H9 (cell line): ENCODE measurements at regions not wholly inside any gene's neighbourhood (a gene's known extent, or its start where the extent isn't known, plus 50 kb on each side); places are given as distances from the start of the nearest gene placed in this dataset.

Experiments
- DNase-seq: peaks from one replicate; pipeline ENCODE4 v3.0.0-alpha.2; 2017
- H2AFZ ChIP-seq: one replicate; pipeline ENCODE4 v1.6.1; 2013; ENCODE audit warnings: mild to moderate bottlenecking, low read length, control low read depth, moderate library complexity
- H2AK5ac ChIP-seq: 2 replicates; pipeline ENCODE4 v1.6.1; 2013; ENCODE audit warnings: low read length, control low read depth, mixed read lengths; ENCODE audit not compliant: insufficient read length
- H2BK120ac ChIP-seq: one replicate; pipeline ENCODE4 v1.6.1; 2013; ENCODE audit warnings: low read depth, mild to moderate bottlenecking, low read length, control low read depth, inconsistent platforms; ENCODE audit not compliant: poor library complexity, severe bottlenecking
- H2BK12ac ChIP-seq: 2 replicates; pipeline ENCODE4 v1.6.1; 2013; ENCODE audit warnings: low read length, control low read depth, mixed read lengths, low read depth; ENCODE audit not compliant: insufficient read length
- H2BK15ac ChIP-seq: 2 replicates; pipeline ENCODE4 v1.6.1; 2013; ENCODE audit warnings: low read depth, low read length, control low read depth
- H2BK20ac ChIP-seq: one replicate; pipeline ENCODE4 v1.6.1; 2013; ENCODE audit warnings: low read depth, mild to moderate bottlenecking, low read length, control low read depth, inconsistent platforms; ENCODE audit not compliant: poor library complexity, severe bottlenecking
- H2BK5ac ChIP-seq: 2 replicates; pipeline ENCODE4 v1.6.1; 2013; ENCODE audit warnings: low read length, control low read depth, mixed read lengths; ENCODE audit not compliant: insufficient read length
- H3K14ac ChIP-seq: 2 replicates; pipeline ENCODE4 v1.6.1; 2013; ENCODE audit warnings: low read length, control low read depth; ENCODE audit not compliant: insufficient read depth
- H3K18ac ChIP-seq: 2 replicates; pipeline ENCODE4 v1.6.1; 2013; ENCODE audit warnings: low read depth, mild to moderate bottlenecking, mixed read lengths, low read length, control low read depth; ENCODE audit not compliant: insufficient read length
- H3K23ac ChIP-seq: 2 replicates; pipeline ENCODE4 v1.6.1; 2013; ENCODE audit warnings: low read length, control low read depth, mixed read lengths, low read depth; ENCODE audit not compliant: insufficient read length
- H3K23me2 ChIP-seq: 2 replicates; pipeline ENCODE4 v1.6.1; 2013; ENCODE audit warnings: low read depth, mild to moderate bottlenecking, mixed read lengths, low read length, control low read depth; ENCODE audit not compliant: insufficient read length, poor library complexity, severe bottlenecking
- H3K27ac ChIP-seq: 2 replicates; pipeline ENCODE4 v1.5.1; 2013; ENCODE audit warnings: low read length, control low read depth, mixed read lengths, low read depth; ENCODE audit not compliant: insufficient read length
- H3K27me3 ChIP-seq: 2 replicates; pipeline ENCODE4 v1.6.1; 2013; ENCODE audit warnings: low read length, control low read depth, inconsistent platforms; ENCODE audit not compliant: insufficient read depth
- H3K4ac ChIP-seq: 2 replicates; pipeline ENCODE4 v1.6.1; 2013; ENCODE audit warnings: low read depth, mild to moderate bottlenecking, control low read depth, inconsistent platforms, low read length, moderate library complexity
- H3K4me1 ChIP-seq: 2 replicates; pipeline ENCODE4 v1.6.1; 2013; ENCODE audit warnings: low read length, control low read depth, inconsistent platforms; ENCODE audit not compliant: insufficient read depth
- H3K4me2 ChIP-seq: 2 replicates; pipeline ENCODE4 v1.6.1; 2013; ENCODE audit warnings: low read length, control low read depth, mixed read lengths; ENCODE audit not compliant: insufficient read length, insufficient read depth
- H3K56ac ChIP-seq: 2 replicates; pipeline ENCODE4 v1.6.1; 2013; ENCODE audit warnings: low read depth, mild to moderate bottlenecking, mixed read lengths, low read length, control low read depth; ENCODE audit not compliant: insufficient read length
- H3K79me1 ChIP-seq: 2 replicates; pipeline ENCODE4 v1.6.1; 2013; ENCODE audit warnings: low read depth, mild to moderate bottlenecking, moderate library complexity, low read length, control low read depth, inconsistent platforms; ENCODE audit not compliant: insufficient read depth, poor library complexity, severe bottlenecking
- H3K79me2 ChIP-seq: 2 replicates; pipeline ENCODE4 v1.6.1; 2013; ENCODE audit warnings: low read length, control low read depth, inconsistent platforms; ENCODE audit not compliant: insufficient read depth
- H3K9ac ChIP-seq: 2 replicates; pipeline ENCODE4 v1.6.1; 2013; ENCODE audit warnings: low read length, control low read depth, mixed read lengths; ENCODE audit not compliant: insufficient read length; ENCODE audit errors: extremely low read depth
- H3K9me3 ChIP-seq: one replicate; pipeline ENCODE4 v1.6.1; 2013; ENCODE audit warnings: low read depth, low read length, inconsistent platforms; ENCODE audit not compliant: control insufficient read depth
- H3T11ph ChIP-seq: one replicate; pipeline ENCODE4 v1.6.1; 2013; ENCODE audit warnings: mild to moderate bottlenecking, low read length, control low read depth, inconsistent platforms
- H4K20me1 ChIP-seq: one replicate; pipeline ENCODE4 v1.6.1; 2013; ENCODE audit not compliant: control insufficient read depth, insufficient read length, insufficient read depth
- H4K5ac ChIP-seq: 2 replicates; pipeline ENCODE4 v1.6.1; 2013; ENCODE audit warnings: low read depth, mild to moderate bottlenecking, mixed read lengths, low read length, control low read depth; ENCODE audit not compliant: insufficient read length
- H4K8ac ChIP-seq: replicated peaks from 2 replicates; pipeline ENCODE4 v1.6.1; 2013; ENCODE audit warnings: low read length, control low read depth, mixed read lengths, low read depth; ENCODE audit not compliant: insufficient read length
- H4K91ac ChIP-seq: 2 replicates; pipeline ENCODE4 v1.6.1; 2013; ENCODE audit warnings: low read depth, mild to moderate bottlenecking, moderate library complexity, mixed read lengths, low read length, control low read depth; ENCODE audit not compliant: insufficient read length
- H3K27ac Mint-ChIP-seq, 3 experiments: 2 replicates in 2 of 3; 3 replicates in 1 of 3; pipeline ENCODE4 v1.8.0; 2020 to 2021; ENCODE audit warnings: mixed read lengths in 3 of 3, mild to moderate bottlenecking in 1 of 3, moderate library complexity in 1 of 3
- H3K27me3 Mint-ChIP-seq: 2 replicates; pipeline ENCODE4 v1.8.0; 2021; ENCODE audit warnings: low read depth, mild to moderate bottlenecking, moderate library complexity, mixed read lengths
- H3K36me3 Mint-ChIP-seq, 3 experiments: 2 replicates in 2 of 3; 3 replicates in 1 of 3; pipeline ENCODE4 v1.8.0; 2020 to 2021; ENCODE audit warnings: low read depth in 3 of 3, mixed read lengths in 3 of 3; ENCODE audit not compliant: insufficient read depth in 1 of 3
- H3K4me1 Mint-ChIP-seq, 2 experiments: 2 replicates each; pipeline ENCODE4 v1.8.0; 2020; ENCODE audit warnings: mixed read lengths in 2 of 2
- H3K4me3 Mint-ChIP-seq, 2 experiments: 2 replicates in 1 of 2; 3 replicates in 1 of 2; pipeline ENCODE4 v1.8.0; 2020 to 2021; ENCODE audit warnings: mild to moderate bottlenecking in 2 of 2, mixed read lengths in 2 of 2, moderate library complexity in 1 of 2
- H3K9me3 Mint-ChIP-seq, 2 experiments: 2 replicates in 1 of 2; 3 replicates in 1 of 2; pipeline ENCODE4 v1.8.0; 2020; ENCODE audit warnings: mild to moderate bottlenecking in 2 of 2, mixed read lengths in 2 of 2, moderate library complexity in 1 of 2
- TF ChIP-seq, protein P1 (sequence below): fragments of 200-600 bp; sonication (generic); conservative IDR thresholded peaks from 3 replicates; pipeline ENCODE4 v1.8.0; 2021; ENCODE audit warnings: antibody characterized with exemption, mild to moderate bottlenecking

DNA sequence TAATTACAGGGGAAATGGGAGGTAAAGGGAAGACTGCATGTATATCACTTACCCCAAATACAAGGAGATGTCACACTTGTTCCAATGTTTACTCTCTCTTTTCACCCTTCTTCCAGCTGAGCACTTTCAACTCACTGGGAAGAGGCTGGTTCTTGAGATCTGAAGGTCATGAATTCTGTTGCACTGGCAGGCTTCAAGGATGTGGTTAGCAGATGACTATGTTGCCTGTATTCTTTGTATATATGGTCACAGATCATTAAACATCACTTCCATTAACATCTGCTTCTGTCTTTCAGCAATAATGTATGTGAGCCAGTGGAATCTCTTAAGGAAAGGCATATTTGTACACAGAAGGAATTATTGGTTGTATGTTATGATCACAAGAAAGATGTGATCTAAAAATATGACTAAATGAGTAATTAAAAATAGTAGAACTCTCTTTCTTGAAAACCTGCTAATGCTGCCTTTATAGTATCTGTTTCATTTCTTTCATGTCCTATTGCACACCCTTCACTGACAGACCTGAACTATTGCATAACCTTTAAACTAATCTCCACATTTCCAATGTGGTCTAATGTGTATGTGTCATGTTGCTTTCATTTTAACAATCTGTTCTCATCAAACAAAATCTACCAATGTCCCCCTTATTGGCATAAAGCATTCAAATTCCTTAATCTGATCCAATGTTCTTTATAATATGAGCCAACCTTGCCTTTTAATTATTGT, 131.4 kb upstream of the EPHA7 start:
- Histone ChIP-seq H4K8ac (no peak overlapping the region), H3K18ac (no peak overlapping the region), H3K23ac (no peak overlapping the region), H3K4ac (no peak overlapping the region), H4K91ac (no peak overlapping the region), H3K27me3 (no peaks in the 10 kb centered on the region), H2BK5ac (no peak overlapping the region), H4K5ac (no peak overlapping the region), H3K9me3 (no peaks in the 10 kb centered on the region), H2BK12ac (no peak overlapping the region), H2BK120ac (no peak overlapping the region), H3K79me2 (no peaks in the 10 kb centered on the region), H3T11ph (no peak overlapping the region), H2BK20ac (no peak overlapping the region), H3K56ac (no peak overlapping the region), H3K4me1 (no peaks in the 10 kb centered on the region), H2AFZ (no peak overlapping the region), H2AK5ac (no peak overlapping the region), H3K79me1 (no peaks in the 10 kb centered on the region), H3K14ac (no peak overlapping the region), H3K9ac (no peak overlapping the region), H3K27ac (no peak overlapping the region), H3K23me2 (no peaks in the 10 kb centered on the region), H4K20me1 (no peaks in the 10 kb centered on the region), H3K4me2 (no peak overlapping the region), H2BK15ac (no peak overlapping the region)
- H3K36me3 Mint-ChIP-seq = 0 out of 7 replicates have a peak, but pooled peaks cover 0 to 4% (median 0%) of the 10 kb centered on the region in 3 experiments
- H3K27ac Mint-ChIP-seq = no peak overlapping the region
- no peak for DNase-seq
- no peak overlapping the region for H3K4me3 Mint-ChIP-seq
- TF ChIP-seq, protein P1, sequence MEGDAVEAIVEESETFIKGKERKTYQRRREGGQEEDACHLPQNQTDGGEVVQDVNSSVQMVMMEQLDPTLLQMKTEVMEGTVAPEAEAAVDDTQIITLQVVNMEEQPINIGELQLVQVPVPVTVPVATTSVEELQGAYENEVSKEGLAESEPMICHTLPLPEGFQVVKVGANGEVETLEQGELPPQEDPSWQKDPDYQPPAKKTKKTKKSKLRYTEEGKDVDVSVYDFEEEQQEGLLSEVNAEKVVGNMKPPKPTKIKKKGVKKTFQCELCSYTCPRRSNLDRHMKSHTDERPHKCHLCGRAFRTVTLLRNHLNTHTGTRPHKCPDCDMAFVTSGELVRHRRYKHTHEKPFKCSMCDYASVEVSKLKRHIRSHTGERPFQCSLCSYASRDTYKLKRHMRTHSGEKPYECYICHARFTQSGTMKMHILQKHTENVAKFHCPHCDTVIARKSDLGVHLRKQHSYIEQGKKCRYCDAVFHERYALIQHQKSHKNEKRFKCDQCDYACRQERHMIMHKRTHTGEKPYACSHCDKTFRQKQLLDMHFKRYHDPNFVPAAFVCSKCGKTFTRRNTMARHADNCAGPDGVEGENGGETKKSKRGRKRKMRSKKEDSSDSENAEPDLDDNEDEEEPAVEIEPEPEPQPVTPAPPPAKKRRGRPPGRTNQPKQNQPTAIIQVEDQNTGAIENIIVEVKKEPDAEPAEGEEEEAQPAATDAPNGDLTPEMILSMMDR = no peak
- H3K9me3 Mint-ChIP-seq = peaks cover 5 to 6% of the 10 kb centered on the region in 2 experiments; a peak in 3 of 5 replicates
- H3K27me3 Mint-ChIP-seq = no peaks in the 10 kb centered on the region
- 0 out of 4 replicates have a peak, but pooled peaks cover 0 to 2% of the 10 kb centered on the region in 2 experiments for H3K4me1 Mint-ChIP-seq
